Smooth muscle cell (in vitro differentiated cells): ENCODE measurements at regions not wholly inside any gene's neighbourhood (a gene's known extent, or its start where the extent isn't known, plus 50 kb on each side); places are given as distances from the start of the nearest gene placed in this dataset.

Experiments
- DNase-seq: peaks from one replicate; lab custom pipeline; 2025; ENCODE audit not compliant: unreplicated experiment; lab: John Stamatoyannopoulos, UW
- H2AFZ ChIP-seq: fragments of 200-600 bp; sonication (generic); 2 replicates; pipeline ENCODE4 v1.6.0; 2016; ENCODE audit warnings: antibody characterized with exemption, low read depth, mild to moderate bottlenecking
- H3F3A ChIP-seq: fragments of 200-600 bp; sonication (generic); 2 replicates; pipeline ENCODE4 v1.6.0; 2017; ENCODE audit warnings: antibody characterized with exemption, low read depth
- H3K27ac ChIP-seq: fragments of 200-600 bp; sonication (generic); 2 replicates; pipeline ENCODE4 v1.5.1; 2016; ENCODE audit warnings: low read depth, mild to moderate bottlenecking
- H3K27me3 ChIP-seq: fragments of 200-600 bp; sonication (generic); 2 replicates; pipeline ENCODE4 v1.6.1; 2016; ENCODE audit warnings: low read depth, mild to moderate bottlenecking
- H3K36me3 ChIP-seq: fragments of 200-600 bp; sonication (generic); 2 replicates; pipeline ENCODE4 v1.5.1; 2016; ENCODE audit warnings: low read depth
- H3K4me1 ChIP-seq: fragments of 200-600 bp; sonication (generic); 2 replicates; pipeline ENCODE4 v1.5.1; 2016; ENCODE audit warnings: low read depth
- H3K4me2 ChIP-seq: fragments of 200-600 bp; sonication (generic); 2 replicates; pipeline ENCODE4 v1.6.0; 2016; ENCODE audit warnings: mild to moderate bottlenecking
- H3K4me3 ChIP-seq: fragments of 200-600 bp; sonication (generic); 2 replicates; pipeline ENCODE4 v1.5.1; 2016; ENCODE audit warnings: mild to moderate bottlenecking
- H3K79me2 ChIP-seq: fragments of 200-600 bp; sonication (generic); 2 replicates; pipeline ENCODE4 v1.6.0; 2016; ENCODE audit warnings: low read depth, mild to moderate bottlenecking
- H3K9ac ChIP-seq: fragments of 200-600 bp; sonication (generic); 2 replicates; pipeline ENCODE4 v1.6.0; 2016; ENCODE audit warnings: low read depth
- H3K9me3 ChIP-seq: fragments of 200-600 bp; sonication (generic); replicated peaks from 2 replicates; pipeline ENCODE4 v1.5.1; 2016; ENCODE audit warnings: low read depth
- H4K20me1 ChIP-seq: fragments of 200-600 bp; sonication (generic); 2 replicates; pipeline ENCODE4 v1.6.0; 2016; ENCODE audit warnings: low read depth
- WGBS: methylation state at CpG from one replicate; pipeline ENCODE4 v1.1.7; 2016; ENCODE audit warnings: low lambda C conversion rate; 5-methylcytosine and 5-hydroxymethylcytosine counted together
- TF ChIP-seq, protein P1 (sequence below): fragments of 200-600 bp; sonication (generic); IDR thresholded peaks from 2 replicates; pipeline ENCODE4 v1.5.1; 2017; ENCODE audit warnings: borderline replicate concordance, mild to moderate bottlenecking, antibody characterized with exemption; ENCODE audit not compliant: insufficient read depth, poor library complexity, severe bottlenecking

DNA sequence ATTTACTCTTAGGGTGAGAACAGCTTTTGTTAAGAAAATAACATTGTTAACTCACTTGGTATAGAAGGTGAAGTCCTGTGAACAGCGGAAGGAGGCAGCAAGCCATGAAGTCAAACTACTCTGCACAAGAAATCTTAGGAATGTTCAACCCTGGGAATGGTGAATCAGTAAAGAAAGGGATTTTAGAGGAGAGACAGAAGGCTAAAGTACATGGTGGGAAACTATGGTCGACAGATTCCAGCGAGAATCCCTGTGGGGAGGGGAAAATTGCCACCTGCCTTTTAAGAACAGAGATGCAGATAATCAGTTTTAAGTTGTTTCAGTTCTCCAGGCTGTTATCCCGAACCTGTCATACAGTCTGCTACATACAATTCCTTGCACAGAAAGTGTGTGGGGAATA, 63.2 kb upstream of the PTPRR start:
- Histone ChIP-seq H3K27ac (peak overlapping the region; percentile 72), H3F3A (no peaks in the 10 kb centered on the region), H4K20me1 (no peaks in the 10 kb centered on the region), H3K36me3 (no peaks in the 10 kb centered on the region), H3K9ac (no peak overlapping the region), H3K4me1 (peaks cover 24% of the 10 kb centered on the region), H3K4me3 (no peak overlapping the region), H2AFZ (no peak overlapping the region), H3K27me3 (no peaks in the 10 kb centered on the region), H3K79me2 (no peaks in the 10 kb centered on the region), H3K9me3 (no peaks in the 10 kb centered on the region), H3K4me2 (peak overlapping the region; percentile 46)
- TF ChIP-seq, protein P1, sequence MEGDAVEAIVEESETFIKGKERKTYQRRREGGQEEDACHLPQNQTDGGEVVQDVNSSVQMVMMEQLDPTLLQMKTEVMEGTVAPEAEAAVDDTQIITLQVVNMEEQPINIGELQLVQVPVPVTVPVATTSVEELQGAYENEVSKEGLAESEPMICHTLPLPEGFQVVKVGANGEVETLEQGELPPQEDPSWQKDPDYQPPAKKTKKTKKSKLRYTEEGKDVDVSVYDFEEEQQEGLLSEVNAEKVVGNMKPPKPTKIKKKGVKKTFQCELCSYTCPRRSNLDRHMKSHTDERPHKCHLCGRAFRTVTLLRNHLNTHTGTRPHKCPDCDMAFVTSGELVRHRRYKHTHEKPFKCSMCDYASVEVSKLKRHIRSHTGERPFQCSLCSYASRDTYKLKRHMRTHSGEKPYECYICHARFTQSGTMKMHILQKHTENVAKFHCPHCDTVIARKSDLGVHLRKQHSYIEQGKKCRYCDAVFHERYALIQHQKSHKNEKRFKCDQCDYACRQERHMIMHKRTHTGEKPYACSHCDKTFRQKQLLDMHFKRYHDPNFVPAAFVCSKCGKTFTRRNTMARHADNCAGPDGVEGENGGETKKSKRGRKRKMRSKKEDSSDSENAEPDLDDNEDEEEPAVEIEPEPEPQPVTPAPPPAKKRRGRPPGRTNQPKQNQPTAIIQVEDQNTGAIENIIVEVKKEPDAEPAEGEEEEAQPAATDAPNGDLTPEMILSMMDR: no peak
- 62% methylated on average over 4 of the region's 4 CpGs for WGBS
- DNase-seq: no peak

DNA sequence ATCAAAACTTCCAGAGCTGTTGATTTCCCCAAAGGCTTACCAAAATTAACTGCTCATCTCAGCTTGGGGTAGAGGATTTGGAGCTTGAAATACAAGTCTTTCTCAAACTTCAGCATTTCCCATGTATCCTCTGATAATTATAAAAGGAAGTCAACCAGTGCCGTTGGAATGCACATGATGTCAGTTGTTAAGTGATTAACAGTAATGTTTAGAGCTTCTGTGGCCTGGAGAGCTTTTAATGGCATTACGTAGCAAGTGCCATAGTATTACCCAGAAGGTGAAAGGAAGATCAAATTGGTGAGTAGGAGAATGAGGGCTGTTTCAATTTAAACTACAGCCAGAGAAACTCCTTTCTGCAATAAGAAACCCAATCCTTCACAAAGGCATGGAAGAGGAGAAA, 62.5 kb upstream of the PTPRR start:
- no peak overlapping the region for H3K9ac ChIP-seq
- H3K9me3 ChIP-seq: no peaks in the 10 kb centered on the region
- no peak for DNase-seq
- no peak overlapping the region for H3K4me3 ChIP-seq
- no peaks in the 10 kb centered on the region for H3F3A ChIP-seq
- peak overlapping the region; percentile 72 for H3K27ac ChIP-seq
- H3K36me3 ChIP-seq: no peaks in the 10 kb centered on the region
- 5% methylated on average over 2 of the region's 2 CpGs for WGBS
- peak overlapping the region; percentile 46 for H3K4me2 ChIP-seq
- TF ChIP-seq, protein P1: no peak
- H3K4me1 ChIP-seq: peaks cover 24% of the 10 kb centered on the region
- H2AFZ ChIP-seq: no peak overlapping the region
- H3K27me3 ChIP-seq: no peaks in the 10 kb centered on the region
- no peaks in the 10 kb centered on the region for H4K20me1 ChIP-seq
- no peaks in the 10 kb centered on the region for H3K79me2 ChIP-seq

DNA sequence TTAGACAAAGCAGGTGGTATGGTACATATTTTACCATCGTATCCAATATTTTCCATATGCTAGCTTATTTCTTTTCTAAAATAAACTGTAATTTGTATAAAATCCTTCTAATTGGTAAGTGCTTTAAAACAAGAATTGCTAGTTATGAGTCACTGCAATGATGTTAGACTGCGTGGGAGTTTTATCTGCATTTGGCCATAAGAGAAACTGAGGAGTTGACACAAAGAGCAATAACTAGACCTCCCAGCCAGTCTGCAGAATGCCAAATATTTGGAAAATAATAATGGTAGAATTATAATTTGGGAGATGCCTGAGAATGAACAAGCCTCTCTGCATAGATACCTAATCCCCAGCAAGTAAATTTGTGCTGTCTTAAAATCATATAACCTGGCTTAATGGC, 61.7 kb upstream of the PTPRR start:
- peak overlapping the region; percentile 72 for H3K27ac ChIP-seq
- 40% methylated on average over 2 of the region's 2 CpGs for WGBS
- TF ChIP-seq, protein P1: no peak

DNA sequence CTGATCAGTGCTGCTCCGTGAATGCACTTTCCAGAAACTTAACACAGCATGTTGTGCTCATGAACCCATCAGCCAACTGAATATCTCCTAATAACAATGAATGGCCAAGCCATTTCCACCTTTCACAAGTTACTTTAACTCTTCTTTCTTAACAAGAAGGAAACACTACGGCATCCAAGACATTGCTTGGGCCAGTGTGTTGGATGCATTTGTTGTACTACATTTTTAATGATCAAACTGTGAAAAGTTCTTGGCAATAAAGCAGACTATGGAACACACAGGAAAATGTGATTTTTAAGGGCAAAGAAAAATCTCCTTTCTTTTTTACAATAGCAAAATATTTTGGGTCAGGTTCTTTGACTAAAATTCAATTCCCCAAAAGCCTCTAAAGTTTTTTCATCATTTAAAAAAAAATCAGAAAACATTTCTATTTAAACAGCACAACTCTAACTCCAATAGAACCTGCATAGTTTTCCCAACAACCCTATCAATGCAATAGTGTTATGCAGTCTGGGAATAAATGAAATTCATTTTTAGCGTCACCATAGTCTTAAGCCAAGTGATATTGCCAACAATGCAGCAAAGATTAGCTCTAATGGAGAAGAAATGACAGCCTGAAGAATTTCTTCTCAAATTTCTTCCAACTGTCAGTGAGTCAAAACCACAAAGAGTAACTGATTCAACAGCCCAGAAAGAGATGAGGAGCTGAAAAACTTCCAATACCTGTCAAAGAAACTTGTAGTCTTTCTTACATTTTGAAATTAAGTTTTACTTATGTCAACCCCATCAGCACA, 50.7 kb upstream of the PTPRR start:
- TF ChIP-seq, protein P1: no peak

More for the DNA sequence above, 61.7 kb upstream of the PTPRR start:
- Histone ChIP-seq H3K9me3 (no peaks in the 10 kb centered on the region), H3F3A (no peaks in the 10 kb centered on the region), H3K4me2 (peak overlapping the region; percentile 46), H3K9ac (no peak overlapping the region), H3K27me3 (no peaks in the 10 kb centered on the region), H3K4me3 (no peak overlapping the region), H3K36me3 (no peaks in the 10 kb centered on the region), H3K79me2 (no peaks in the 10 kb centered on the region), H2AFZ (no peak overlapping the region), H3K4me1 (peaks cover 24% of the 10 kb centered on the region), H4K20me1 (no peaks in the 10 kb centered on the region)
- DNase-seq: no peak

More for the DNA sequence above, 50.7 kb upstream of the PTPRR start:
- no peak overlapping the region for H2AFZ ChIP-seq
- no peaks in the 10 kb centered on the region for H3K9me3 ChIP-seq
- H3K4me3 ChIP-seq: no peak overlapping the region
- H3K79me2 ChIP-seq: no peaks in the 10 kb centered on the region
- no peak overlapping the region for H3K9ac ChIP-seq
- H3F3A ChIP-seq: no peaks in the 10 kb centered on the region
- no peaks in the 10 kb centered on the region for H3K36me3 ChIP-seq
- H3K27me3 ChIP-seq: no peaks in the 10 kb centered on the region
- H3K4me1 ChIP-seq: no peaks in the 10 kb centered on the region
- 86% methylated on average over 3 of the region's 3 CpGs for WGBS
- no peak for DNase-seq
- H4K20me1 ChIP-seq: no peaks in the 10 kb centered on the region
- H3K27ac ChIP-seq: no peak overlapping the region
- H3K4me2 ChIP-seq: no peak overlapping the region
